ENCODE measurements at regions not wholly inside any gene's neighbourhood (a gene's known extent, or its start where the extent isn't known, plus 50 kb on each side); places are given as distances from the start of the nearest gene placed in this dataset.

GRCh38 chr11:110918351-110918750 is 206.1 kb upstream of the ARHGAP20 start:
- Mint-ChIP-seq H3K36me3 (no peaks in the 10 kb centered on the region), H3K4me1 (no peaks in the 10 kb centered on the region), H3K4me3 (no peak overlapping the region), H3K27me3 (ENCODE audit: insufficient read depth, low read depth) (peaks cover 2% of the 10 kb centered on the region), H3K27ac (no peak overlapping the region), H3K9me3 (peaks cover 5% of the 10 kb centered on the region)
- no peaks in the 10 kb centered on the region for H3K36me3 ChIP-seq
- TF ChIP-seq EZH2 (IDR thresholded peaks at IDR 0.05), result no peak
- TF ChIP-seq, protein P1, sequence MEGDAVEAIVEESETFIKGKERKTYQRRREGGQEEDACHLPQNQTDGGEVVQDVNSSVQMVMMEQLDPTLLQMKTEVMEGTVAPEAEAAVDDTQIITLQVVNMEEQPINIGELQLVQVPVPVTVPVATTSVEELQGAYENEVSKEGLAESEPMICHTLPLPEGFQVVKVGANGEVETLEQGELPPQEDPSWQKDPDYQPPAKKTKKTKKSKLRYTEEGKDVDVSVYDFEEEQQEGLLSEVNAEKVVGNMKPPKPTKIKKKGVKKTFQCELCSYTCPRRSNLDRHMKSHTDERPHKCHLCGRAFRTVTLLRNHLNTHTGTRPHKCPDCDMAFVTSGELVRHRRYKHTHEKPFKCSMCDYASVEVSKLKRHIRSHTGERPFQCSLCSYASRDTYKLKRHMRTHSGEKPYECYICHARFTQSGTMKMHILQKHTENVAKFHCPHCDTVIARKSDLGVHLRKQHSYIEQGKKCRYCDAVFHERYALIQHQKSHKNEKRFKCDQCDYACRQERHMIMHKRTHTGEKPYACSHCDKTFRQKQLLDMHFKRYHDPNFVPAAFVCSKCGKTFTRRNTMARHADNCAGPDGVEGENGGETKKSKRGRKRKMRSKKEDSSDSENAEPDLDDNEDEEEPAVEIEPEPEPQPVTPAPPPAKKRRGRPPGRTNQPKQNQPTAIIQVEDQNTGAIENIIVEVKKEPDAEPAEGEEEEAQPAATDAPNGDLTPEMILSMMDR (IDR thresholded peaks at IDR 0.05), result no peak
- TF ChIP-seq EZH2phosphoT487 (IDR thresholded peaks at IDR 0.05), result no peak
- H3K27me3 ChIP-seq, result no peaks in the 10 kb centered on the region
- H3K27ac ChIP-seq, result no peak overlapping the region
- H3K79me2 ChIP-seq (ENCODE audit: low read depth), result no peaks in the 10 kb centered on the region
- no peaks in the 10 kb centered on the region for H3K9me3 ChIP-seq (ENCODE audit: low read depth)
- DNase-seq (ENCODE audit: low spot score), result no peak
- H4K20me1 ChIP-seq (ENCODE audit: low read depth), result no peaks in the 10 kb centered on the region
- H3K4me2 ChIP-seq, result no peak overlapping the region
- H3K9ac ChIP-seq, result no peak overlapping the region
- no peaks in the 10 kb centered on the region for H3K4me1 ChIP-seq
- H3F3A ChIP-seq (ENCODE audit: low read depth), result no peaks in the 10 kb centered on the region
- no peak overlapping the region for H2AFZ ChIP-seq (replicated peaks)
- H3K4me3 ChIP-seq, result no peak overlapping the region

DNA sequence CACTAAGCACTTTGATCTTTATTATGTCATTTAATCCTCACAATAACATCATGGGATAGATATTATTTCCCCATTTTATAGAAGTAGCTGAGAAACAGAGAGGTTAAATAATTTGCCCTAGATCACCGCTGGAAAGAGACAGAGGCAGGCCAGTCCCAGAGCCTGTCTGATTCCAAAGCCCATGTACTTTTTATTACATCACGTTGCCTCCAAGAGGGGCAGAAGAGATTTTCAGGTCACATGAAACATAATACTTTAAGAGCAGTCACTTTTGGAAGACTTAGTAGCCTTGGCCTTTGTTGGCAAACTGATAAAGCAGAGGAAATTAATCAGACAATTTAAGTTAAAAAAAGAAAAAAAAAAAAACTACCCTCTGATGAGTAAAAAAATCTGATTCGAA is 200.2 kb upstream of the ARHGAP20 start:
- H3F3A ChIP-seq (ENCODE audit: low read depth), result no peaks in the 10 kb centered on the region
- peaks cover 5% of the 10 kb centered on the region for H3K9me3 Mint-ChIP-seq

DNA sequence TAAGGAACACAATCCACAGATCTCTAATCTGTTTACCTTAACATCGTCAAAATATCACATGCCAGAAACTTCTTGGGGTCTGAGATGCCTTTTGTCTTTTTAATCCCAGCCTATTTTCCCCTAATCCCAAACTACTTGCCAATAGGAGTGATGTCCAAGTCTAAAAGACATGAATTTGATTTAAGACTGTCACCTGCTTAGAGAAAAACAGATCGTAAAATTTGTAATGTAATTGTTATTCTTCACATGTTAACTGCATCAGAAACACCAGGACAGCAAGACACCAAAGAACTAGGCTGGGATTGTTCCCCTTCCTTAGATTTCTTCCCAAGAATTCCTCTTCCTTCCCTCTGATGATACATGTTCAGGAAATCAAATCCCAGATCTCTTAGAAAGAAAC is 198.1 kb upstream of the ARHGAP20 start:
- Histone ChIP-seq H3K36me3 (no peaks in the 10 kb centered on the region), H3K9ac (no peak overlapping the region), H3K27me3 (no peaks in the 10 kb centered on the region), H3K9me3 (ENCODE audit: low read depth) (no peaks in the 10 kb centered on the region), H3K4me1 (no peaks in the 10 kb centered on the region), H3K79me2 (ENCODE audit: low read depth) (no peaks in the 10 kb centered on the region), H3K4me3 (no peak overlapping the region), H3F3A (ENCODE audit: low read depth) (no peaks in the 10 kb centered on the region), H3K4me2 (no peak overlapping the region), H4K20me1 (ENCODE audit: low read depth) (no peaks in the 10 kb centered on the region), H3K27ac (no peak overlapping the region), H2AFZ (replicated peaks) (no peak overlapping the region)
- Mint-ChIP-seq H3K4me1 (peaks cover 5% of the 10 kb centered on the region), H3K9me3 (no peaks in the 10 kb centered on the region), H3K27ac (no peak overlapping the region), H3K4me3 (no peak overlapping the region), H3K36me3 (no peaks in the 10 kb centered on the region), H3K27me3 (ENCODE audit: insufficient read depth, low read depth) (no peaks in the 10 kb centered on the region)
- TF ChIP-seq EZH2 (IDR thresholded peaks at IDR 0.05) (no peak), EZH2phosphoT487 (IDR thresholded peaks at IDR 0.05) (no peak)
- TF ChIP-seq, protein P1 (IDR thresholded peaks at IDR 0.05), result no peak
- DNase-seq (ENCODE audit: low spot score), result no peak

More for the DNA sequence above, 200.2 kb upstream of the ARHGAP20 start:
- Mint-ChIP-seq H3K4me3 (no peak overlapping the region), H3K4me1 (peaks cover 5% of the 10 kb centered on the region), H3K27me3 (ENCODE audit: insufficient read depth, low read depth) (no peaks in the 10 kb centered on the region), H3K27ac (no peak overlapping the region), H3K36me3 (no peaks in the 10 kb centered on the region)
- Histone ChIP-seq H3K79me2 (ENCODE audit: low read depth) (no peaks in the 10 kb centered on the region), H4K20me1 (ENCODE audit: low read depth) (no peaks in the 10 kb centered on the region), H3K27ac (no peak overlapping the region), H3K36me3 (no peaks in the 10 kb centered on the region), H3K4me2 (no peak overlapping the region), H3K9me3 (ENCODE audit: low read depth) (no peaks in the 10 kb centered on the region), H3K9ac (no peak overlapping the region), H2AFZ (replicated peaks) (no peak overlapping the region), H3K4me1 (no peaks in the 10 kb centered on the region), H3K27me3 (no peaks in the 10 kb centered on the region), H3K4me3 (no peak overlapping the region)
- DNase-seq (ENCODE audit: low spot score), result no peak
- TF ChIP-seq EZH2 (IDR thresholded peaks at IDR 0.05) (no peak), EZH2phosphoT487 (IDR thresholded peaks at IDR 0.05) (no peak)
- TF ChIP-seq, protein P1 (IDR thresholded peaks at IDR 0.05), result no peak
